Common myeloid progenitor, CD34-positive (primary cell): ENCODE measurements at regions not wholly inside any gene's neighbourhood (a gene's known extent, or its start where the extent isn't known, plus 50 kb on each side); places are given as distances from the start of the nearest gene placed in this dataset.

Experiments used
- CTCF ChIA-PET: fragments of 350-600 bp; sonication (Branson Sonifier 250); formaldehyde crosslinking; loops from one replicate; lab custom pipeline; 2021; ENCODE audit warnings: antibody characterized with exemption; lab: Charles Lee
- POLR2A ChIA-PET: fragments of 350-600 bp; sonication (Branson Sonifier 250); formaldehyde crosslinking; loops from one replicate; lab custom pipeline; 2021; ENCODE audit warnings: antibody characterized with exemption; lab: Charles Lee
- DNase-seq, 3 donors: peaks; one replicate each; pipeline versions ENCODE4 v3.0.0 to v3.0.0-alpha.2; 2013
- H3K27ac ChIP-seq, 2 experiments: 1 replicate in 1 of 2; 2 replicates in 1 of 2; pipeline ENCODE4 v1.7.0; 2013; ENCODE audit warnings: inconsistent platforms in 2 of 2, low read length in 2 of 2, mild to moderate bottlenecking in 2 of 2, low read depth in 1 of 2, moderate library complexity in 1 of 2; ENCODE audit not compliant: severe bottlenecking in 2 of 2, insufficient read depth in 1 of 2, poor library complexity in 1 of 2
- H3K27me3 ChIP-seq, 5 experiments: replicated peaks in 2 of 5; 1 replicate in 3 of 5; 2 replicates in 2 of 5; pipeline versions ENCODE4 v1.6.1 to v1.7.0; 2013; ENCODE audit warnings: low read length in 4 of 5, mild to moderate bottlenecking in 2 of 5, moderate library complexity in 2 of 5, inconsistent platforms in 1 of 5; ENCODE audit not compliant: insufficient read depth in 5 of 5, control insufficient read depth in 4 of 5
- H3K36me3 ChIP-seq, 4 experiments: 1 replicate in 2 of 4; 2 replicates in 2 of 4; pipeline versions ENCODE4 v1.6.1 to v1.7.0; 2013; ENCODE audit warnings: low read length in 3 of 4, control low read depth in 1 of 4, mild to moderate bottlenecking in 1 of 4; ENCODE audit not compliant: control insufficient read depth in 4 of 4, insufficient read depth in 4 of 4
- H3K4me1 ChIP-seq, 4 experiments: 1 replicate in 3 of 4; 2 replicates in 1 of 4; pipeline versions ENCODE4 v1.6.1 to v1.7.1; 2013; ENCODE audit warnings: low read length in 3 of 4, mild to moderate bottlenecking in 3 of 4, control low read depth in 1 of 4, inconsistent platforms in 1 of 4, moderate library complexity in 1 of 4; ENCODE audit not compliant: control insufficient read depth in 4 of 4, insufficient read depth in 4 of 4; ENCODE audit errors: control extremely low read depth in 1 of 4
- H3K4me3 ChIP-seq, 7 experiments: 1 replicate in 4 of 7; 2 replicates in 3 of 7; pipeline versions ENCODE4 v1.5.1 to v1.7.0; 2013; ENCODE audit warnings: mild to moderate bottlenecking in 7 of 7, low read length in 6 of 7, moderate library complexity in 6 of 7, inconsistent platforms in 2 of 7, low read depth in 2 of 7, control low read depth in 1 of 7; ENCODE audit not compliant: insufficient read depth in 4 of 7, control insufficient read depth in 1 of 7; ENCODE audit errors: extremely low read depth in 1 of 7
- H3K9me3 ChIP-seq, 5 experiments: 1 replicate in 4 of 5; 2 replicates in 1 of 5; pipeline versions ENCODE4 v1.6.1 to v1.7.1; 2013; ENCODE audit warnings: low read length in 4 of 5, mild to moderate bottlenecking in 2 of 5, inconsistent platforms in 1 of 5, low read depth in 1 of 5, moderate library complexity in 1 of 5; ENCODE audit not compliant: control insufficient read depth in 4 of 5, insufficient read depth in 2 of 5; ENCODE audit errors: control extremely low read depth in 1 of 5
- WGBS: methylation state at CpG from one replicate; pipeline ENCODE4 v1.1.5; 2013; ENCODE audit not compliant: insufficient coverage; 5-methylcytosine and 5-hydroxymethylcytosine counted together

GRCh38 chr9:13705373-13705772 is 425.9 kb upstream of the MPDZ start:
- no peaks in the 10 kb centered on the region for H3K4me1 ChIP-seq
- ChIA-PET CTCF (no interaction called here), POLR2A (interaction anchor here (0.6 kb wide), 1 partner anchor 1634 kb away, joined by 3 read pairs; no protein-coding TSS in a partner anchor)
- no peaks in the 10 kb centered on the region for H3K9me3 ChIP-seq
- H3K27me3 ChIP-seq = no peaks in the 10 kb centered on the region
- WGBS = 89% methylated on average over 2 of the region's 3 CpGs
- DNase-seq = no peak
- no peaks in the 10 kb centered on the region for H3K36me3 ChIP-seq
- H3K27ac ChIP-seq = no peak overlapping the region
- H3K4me3 ChIP-seq = no peak overlapping the region

GRCh38 chr9:13690595-13690994 is 411.1 kb upstream of the MPDZ start:
- Histone ChIP-seq H3K4me3 (no peak overlapping the region), H3K27me3 (no peaks in the 10 kb centered on the region), H3K36me3 (no peaks in the 10 kb centered on the region), H3K9me3 (no peaks in the 10 kb centered on the region), H3K27ac (no peak overlapping the region), H3K4me1 (no peaks in the 10 kb centered on the region)
- POLR2A ChIA-PET = no interaction called here
- WGBS = 100% methylated on average over 1 of the region's 1 CpG
- CTCF ChIA-PET = no interaction called here
- DNase-seq = no peak

- no peak for DNase-seq
- no CpG with 5 or more reads among the region's 2 CpGs for WGBS
Measured at GRCh38 chr9:13689925-13690324, 410.4 kb upstream of the MPDZ start.

GRCh38 chr9:13688990-13689600 is 409.6 kb upstream of the MPDZ start:
- no peaks in the 10 kb centered on the region for H3K4me1 ChIP-seq
- WGBS = no CpG with 5 or more reads among the region's 1 CpG
- H3K27ac ChIP-seq = no peak overlapping the region
- H3K4me3 ChIP-seq = no peak overlapping the region
- ChIA-PET CTCF (no interaction called here), POLR2A (no interaction called here)
- H3K9me3 ChIP-seq = no peaks in the 10 kb centered on the region
- DNase-seq = no peak
- no peaks in the 10 kb centered on the region for H3K36me3 ChIP-seq
- H3K27me3 ChIP-seq = no peaks in the 10 kb centered on the region

More at GRCh38 chr9:13689925-13690324, 410.4 kb upstream of the MPDZ start:
- ChIA-PET CTCF (no interaction called here), POLR2A (no interaction called here)
- Histone ChIP-seq H3K36me3 (no peaks in the 10 kb centered on the region), H3K9me3 (no peaks in the 10 kb centered on the region), H3K27me3 (no peaks in the 10 kb centered on the region), H3K4me3 (no peak overlapping the region), H3K4me1 (no peaks in the 10 kb centered on the region), H3K27ac (no peak overlapping the region)

- no peak for DNase-seq
- no peak overlapping the region for H3K27ac ChIP-seq
- H3K4me3 ChIP-seq = no peak overlapping the region
- H3K36me3 ChIP-seq = no peaks in the 10 kb centered on the region
- WGBS = 94% methylated on average over 4 of the region's 4 CpGs
- H3K4me1 ChIP-seq = no peaks in the 10 kb centered on the region
- no peaks in the 10 kb centered on the region for H3K27me3 ChIP-seq
- POLR2A ChIA-PET = no interaction called here
- no peaks in the 10 kb centered on the region for H3K9me3 ChIP-seq
- CTCF ChIA-PET = no interaction called here
Measured at GRCh38 chr9:13688223-13688989, 408.9 kb upstream of the MPDZ start.

- no peaks in the 10 kb centered on the region for H3K36me3 ChIP-seq
- H3K9me3 ChIP-seq = no peaks in the 10 kb centered on the region
- no peak overlapping the region for H3K27ac ChIP-seq
- H3K4me3 ChIP-seq = no peak overlapping the region
- no peak for DNase-seq
- WGBS = 17% methylated on average over 1 of the region's 2 CpGs
- H3K27me3 ChIP-seq = no peaks in the 10 kb centered on the region
- H3K4me1 ChIP-seq = no peaks in the 10 kb centered on the region
- ChIA-PET POLR2A (no interaction called here), CTCF (interaction anchor here (0.6 kb wide), 1 partner anchor 583 kb away, joined by 3 read pairs; no protein-coding TSS in a partner anchor)
Measured at GRCh38 chr9:13684656-13685055, 405.2 kb upstream of the MPDZ start.

GRCh38 chr9:13677801-13678200 is 398.3 kb upstream of the MPDZ start:
- Histone ChIP-seq H3K4me1 (no peaks in the 10 kb centered on the region), H3K27ac (no peak overlapping the region), H3K4me3 (no peak overlapping the region), H3K27me3 (no peaks in the 10 kb centered on the region), H3K9me3 (no peaks in the 10 kb centered on the region), H3K36me3 (no peaks in the 10 kb centered on the region)
- CTCF ChIA-PET = no interaction called here
- POLR2A ChIA-PET = no interaction called here
- 33% methylated on average over 1 of the region's 1 CpG for WGBS
- no peak for DNase-seq
